ENCODE measurements at regions not wholly inside any gene's neighbourhood (a gene's known extent, or its start where the extent isn't known, plus 50 kb on each side); places are given as distances from the start of the nearest gene placed in this dataset.

DNA sequence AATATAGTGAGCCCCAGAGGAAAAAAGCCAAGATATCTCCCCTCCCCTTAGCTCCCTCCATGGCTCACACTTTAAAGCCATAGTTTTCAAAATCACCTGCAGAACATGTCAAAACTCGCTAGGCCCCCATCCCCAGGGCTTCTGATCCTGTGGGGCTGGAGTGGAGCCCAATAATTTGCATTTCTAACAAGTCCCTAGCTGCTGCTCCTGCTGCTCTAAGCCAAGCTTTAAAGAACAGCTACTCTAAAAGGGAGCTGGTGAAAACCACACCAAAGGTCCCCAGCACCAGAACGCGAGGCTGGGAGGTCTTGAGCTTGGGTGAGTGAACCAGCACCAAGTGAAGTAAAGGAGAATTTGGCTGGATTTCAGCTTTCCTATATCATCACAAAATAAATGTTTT lies 237.1 kb downstream of the ZNF674 start:
- Histone ChIP-seq H3K9me1 (replicated peaks; ENCODE audit: control insufficient read depth, extremely low read depth, insufficient read depth, low read length) (no peaks in the 10 kb centered on the region), H3K27me3 (ENCODE audit: control insufficient read depth in 2 of 2, insufficient read depth in 2 of 2, low read length in 2 of 2) (no peaks in the 10 kb centered on the region), H3K27ac (ENCODE audit: insufficient read depth, low read depth, low read length) (no peak overlapping the region), H3K36me3 (ENCODE audit: control insufficient read depth in 2 of 2, extremely low read depth in 1 of 2, insufficient read depth in 2 of 2, low read length in 2 of 2) (no peaks in the 10 kb centered on the region), H3K4me1 (ENCODE audit: control insufficient read depth, extremely low read depth, insufficient read depth, low read length) (no peaks in the 10 kb centered on the region), H3K9me3 (replicated peaks; ENCODE audit: control insufficient read depth, insufficient read depth, low read length) (no peaks in the 10 kb centered on the region), H3K79me2 (ENCODE audit: control insufficient read depth, insufficient read depth, low read length) (no peaks in the 10 kb centered on the region), H3K9ac (replicated peaks; ENCODE audit: extremely low read depth, insufficient read depth, low read length) (no peak overlapping the region), H4K20me1 (replicated peaks; ENCODE audit: control insufficient read depth, extremely low read depth, insufficient read depth, low read length) (no peaks in the 10 kb centered on the region), H3K4me3 (replicated peaks in 1 of 3; ENCODE audit: insufficient read depth in 1 of 3, low read depth in 1 of 3, low read length in 3 of 3) (no peak overlapping the region), H3K4me2 (ENCODE audit: insufficient read depth, low read length) (no peak overlapping the region), H2AFZ (ENCODE audit: low read depth, low read length) (no peak overlapping the region)
- dilution Hi-C loops (cut with MboI; ENCODE audit: extremely low pct_ligation_motif_present, low sequenced_read_pairs) (no loop called here), intact Hi-C loops (cut with micrococcal nuclease) (no loop called here)
- CTCF ChIA-PET, result no interaction called here
- no TSS peak for BruUV-seq (replicated peaks)
- no peak for FAIRE-seq
- no peak for DNase-seq (ENCODE audit: low read depth, low spot score)
- POLR2A ChIA-PET, result no interaction called here
- no peak for TF ChIP-seq POLR2A (IDR thresholded peaks at IDR 0.05; ENCODE audit: low read depth, low read length)
- TF ChIP-seq, protein P1, sequence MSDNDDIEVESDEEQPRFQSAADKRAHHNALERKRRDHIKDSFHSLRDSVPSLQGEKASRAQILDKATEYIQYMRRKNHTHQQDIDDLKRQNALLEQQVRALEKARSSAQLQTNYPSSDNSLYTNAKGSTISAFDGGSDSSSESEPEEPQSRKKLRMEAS (IDR thresholded peaks at IDR 0.05; ENCODE audit: insufficient read depth, insufficient read length), result no peak
- TF ChIP-seq GATA2 (IDR thresholded peaks at IDR 0.05; ENCODE audit: insufficient read depth, insufficient read length, low read depth, low read length), result no peak
- no peak for TF ChIP-seq EZH2 (IDR thresholded peaks at IDR 0.05; ENCODE audit: borderline replicate concordance, low read depth, low read length, severe bottlenecking)
- TF ChIP-seq, protein P2, sequence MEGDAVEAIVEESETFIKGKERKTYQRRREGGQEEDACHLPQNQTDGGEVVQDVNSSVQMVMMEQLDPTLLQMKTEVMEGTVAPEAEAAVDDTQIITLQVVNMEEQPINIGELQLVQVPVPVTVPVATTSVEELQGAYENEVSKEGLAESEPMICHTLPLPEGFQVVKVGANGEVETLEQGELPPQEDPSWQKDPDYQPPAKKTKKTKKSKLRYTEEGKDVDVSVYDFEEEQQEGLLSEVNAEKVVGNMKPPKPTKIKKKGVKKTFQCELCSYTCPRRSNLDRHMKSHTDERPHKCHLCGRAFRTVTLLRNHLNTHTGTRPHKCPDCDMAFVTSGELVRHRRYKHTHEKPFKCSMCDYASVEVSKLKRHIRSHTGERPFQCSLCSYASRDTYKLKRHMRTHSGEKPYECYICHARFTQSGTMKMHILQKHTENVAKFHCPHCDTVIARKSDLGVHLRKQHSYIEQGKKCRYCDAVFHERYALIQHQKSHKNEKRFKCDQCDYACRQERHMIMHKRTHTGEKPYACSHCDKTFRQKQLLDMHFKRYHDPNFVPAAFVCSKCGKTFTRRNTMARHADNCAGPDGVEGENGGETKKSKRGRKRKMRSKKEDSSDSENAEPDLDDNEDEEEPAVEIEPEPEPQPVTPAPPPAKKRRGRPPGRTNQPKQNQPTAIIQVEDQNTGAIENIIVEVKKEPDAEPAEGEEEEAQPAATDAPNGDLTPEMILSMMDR (IDR thresholded peaks at IDR 0.05; ENCODE audit: extremely low read depth in 1 of 2, insufficient read depth in 1 of 2, low read depth in 1 of 2, low read length in 2 of 2), result no peak
- no peak for TF ChIP-seq POLR2AphosphoS5 (IDR thresholded peaks at IDR 0.05; ENCODE audit: insufficient read depth, low read depth, low read length)
- TF ChIP-seq JUN (IDR thresholded peaks at IDR 0.05; ENCODE audit: borderline replicate concordance, insufficient read depth, insufficient read length, low read depth), result no peak
- TF ChIP-seq MYC (IDR thresholded peaks at IDR 0.05; ENCODE audit: low read depth, low read length), result no peak
- no peak for TF ChIP-seq FOS (IDR thresholded peaks at IDR 0.05; ENCODE audit: borderline replicate concordance, insufficient read depth, low read length)
